ENCODE measurements at regions not wholly inside any gene's neighbourhood (a gene's known extent, or its start where the extent isn't known, plus 50 kb on each side); places are given as distances from the start of the nearest gene placed in this dataset.
"Not testable (repeated sequence)": the region's sequence is repeated elsewhere in the genome, so short reads cannot be mapped to it uniquely, and the experiment has no call there.

- H3K27ac ChIP-seq (ENCODE audit: low read depth, low read length), result peak overlapping the region; percentile 69
- no peaks in the 10 kb centered on the region for H3K79me2 ChIP-seq (ENCODE audit: control insufficient read depth, insufficient read depth, low read length, unreplicated experiment)
- H2AFZ ChIP-seq (ENCODE audit: low read length, unreplicated experiment), result peak overlapping the region; percentile 68
- no peaks in the 10 kb centered on the region for H3K27me3 ChIP-seq (ENCODE audit: insufficient read depth, low read length)
- peaks cover 15% of the 10 kb centered on the region for H3K4me1 ChIP-seq (ENCODE audit: control insufficient read depth, insufficient read depth, low read length, unreplicated experiment)
- peak overlapping the region; percentile 37; the same call in 1 of the 2 replicates for H3K4me3 ChIP-seq (ENCODE audit: low read depth, low read length)
- H3K36me3 ChIP-seq (ENCODE audit: insufficient read depth, low read length), result no peaks in the 10 kb centered on the region
Measured at GRCh38 chrX:40945361-40945713, 139.9 kb upstream of the USP9X start.

GRCh38 chrX:40947276-40947675, 138.0 kb upstream of the USP9X start:
- Histone ChIP-seq H3K4me3 (ENCODE audit: low read depth, low read length) (no peak overlapping the region), H3K27me3 (ENCODE audit: insufficient read depth, low read length) (no peaks in the 10 kb centered on the region), H3K36me3 (ENCODE audit: insufficient read depth, low read length) (no peaks in the 10 kb centered on the region), H3K27ac (ENCODE audit: low read depth, low read length) (peak overlapping the region; percentile 25), H2AFZ (ENCODE audit: low read length, unreplicated experiment) (no peak overlapping the region), H3K79me2 (ENCODE audit: control insufficient read depth, insufficient read depth, low read length, unreplicated experiment) (no peaks in the 10 kb centered on the region), H3K4me1 (ENCODE audit: control insufficient read depth, insufficient read depth, low read length, unreplicated experiment) (peaks cover 15% of the 10 kb centered on the region)

DNA sequence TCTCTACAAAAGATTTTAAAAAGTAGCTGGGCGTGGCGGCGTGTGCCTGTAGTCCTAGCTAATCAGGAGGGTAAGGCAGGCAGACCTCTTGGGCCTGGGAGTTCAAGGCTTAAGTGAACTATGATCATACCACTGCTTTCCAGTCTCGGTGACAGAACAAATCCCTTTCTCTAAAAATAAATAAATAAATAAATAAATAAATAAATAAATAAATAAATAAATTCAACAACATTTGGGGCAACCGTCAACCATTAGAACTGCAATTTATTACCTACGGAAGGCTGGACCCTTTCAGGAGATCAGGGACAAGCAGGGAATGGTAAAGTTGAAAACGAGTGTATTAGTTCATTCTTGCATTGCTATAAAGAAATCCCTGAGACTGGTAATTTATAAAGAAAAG, 136.2 kb upstream of the USP9X start:
- no peak overlapping the region for H3K27ac ChIP-seq (ENCODE audit: low read depth, low read length)
- no peaks in the 10 kb centered on the region for H3K27me3 ChIP-seq (ENCODE audit: insufficient read depth, low read length)
- no peak overlapping the region for H3K4me3 ChIP-seq (ENCODE audit: low read depth, low read length)
- no peaks in the 10 kb centered on the region for H3K79me2 ChIP-seq (ENCODE audit: control insufficient read depth, insufficient read depth, low read length, unreplicated experiment)
- H3K36me3 ChIP-seq (ENCODE audit: insufficient read depth, low read length), result no peaks in the 10 kb centered on the region
- peaks cover 15% of the 10 kb centered on the region for H3K4me1 ChIP-seq (ENCODE audit: control insufficient read depth, insufficient read depth, low read length, unreplicated experiment)
- H2AFZ ChIP-seq (ENCODE audit: low read length, unreplicated experiment), result no peak overlapping the region

- Histone ChIP-seq H3K36me3 (ENCODE audit: insufficient read depth, low read length) (no peaks in the 10 kb centered on the region), H2AFZ (ENCODE audit: low read length, unreplicated experiment) (no peak overlapping the region), H3K4me3 (ENCODE audit: low read depth, low read length) (no peak overlapping the region), H3K27me3 (ENCODE audit: insufficient read depth, low read length) (no peaks in the 10 kb centered on the region), H3K4me1 (ENCODE audit: control insufficient read depth, insufficient read depth, low read length, unreplicated experiment) (peaks cover 13% of the 10 kb centered on the region), H3K79me2 (ENCODE audit: control insufficient read depth, insufficient read depth, low read length, unreplicated experiment) (no peaks in the 10 kb centered on the region), H3K27ac (ENCODE audit: low read depth, low read length) (no peak overlapping the region)
Measured at GRCh38 chrX:40950546-40950945, 134.7 kb upstream of the USP9X start.

DNA sequence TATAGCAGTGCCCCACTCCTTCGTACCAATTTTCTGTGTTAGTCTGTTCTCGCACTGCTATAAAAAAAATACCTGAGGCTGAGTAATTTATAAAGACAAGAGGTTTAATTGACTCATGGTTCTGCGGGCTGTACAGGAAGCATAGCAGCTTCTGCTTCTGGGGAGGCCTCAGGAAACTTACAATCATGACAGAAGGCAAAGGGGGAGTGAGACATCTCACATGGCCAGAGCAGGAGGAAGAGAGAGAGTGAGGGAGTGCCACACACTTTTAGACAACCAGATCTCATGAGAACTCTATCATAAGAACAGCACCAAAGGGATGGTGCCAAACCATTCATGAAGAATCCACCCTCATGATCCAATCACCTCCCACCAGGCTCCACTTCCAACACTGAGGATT, 133.8 kb upstream of the USP9X start:
- H3K4me3 ChIP-seq (ENCODE audit: low read depth, low read length); H3K4me1 ChIP-seq (ENCODE audit: control insufficient read depth, insufficient read depth, low read length, unreplicated experiment); H3K36me3 ChIP-seq (ENCODE audit: insufficient read depth, low read length); H3K27me3 ChIP-seq (ENCODE audit: insufficient read depth, low read length); H3K27ac ChIP-seq (ENCODE audit: low read depth, low read length); H3K79me2 ChIP-seq (ENCODE audit: control insufficient read depth, insufficient read depth, low read length, unreplicated experiment); H2AFZ ChIP-seq (ENCODE audit: low read length, unreplicated experiment): not testable (repeated sequence)

- peak overlapping the region; percentile 66 for H3K4me3 ChIP-seq (ENCODE audit: low read depth, low read length)
- H3K36me3 ChIP-seq (ENCODE audit: insufficient read depth, low read length), result no peaks in the 10 kb centered on the region
- peaks cover under 1% of the 10 kb centered on the region for H3K4me1 ChIP-seq (ENCODE audit: control insufficient read depth, insufficient read depth, low read length, unreplicated experiment)
- no peaks in the 10 kb centered on the region for H3K79me2 ChIP-seq (ENCODE audit: control insufficient read depth, insufficient read depth, low read length, unreplicated experiment)
- no peaks in the 10 kb centered on the region for H3K27me3 ChIP-seq (ENCODE audit: insufficient read depth, low read length)
- peak overlapping the region; percentile 82 for H2AFZ ChIP-seq (ENCODE audit: low read length, unreplicated experiment)
- 0 out of 2 replicates have a peak overlapping the region, but pooled peaks have one; percentile 34 for H3K27ac ChIP-seq (ENCODE audit: low read depth, low read length)
Measured at GRCh38 chrX:40952855-40953254, 132.4 kb upstream of the USP9X start.

GRCh38 chrX:40953369-40953768, 131.9 kb upstream of the USP9X start:
- no peaks in the 10 kb centered on the region for H3K4me1 ChIP-seq (ENCODE audit: control insufficient read depth, insufficient read depth, low read length, unreplicated experiment)
- no peaks in the 10 kb centered on the region for H3K36me3 ChIP-seq (ENCODE audit: insufficient read depth, low read length)
- peak overlapping the region; percentile 66 for H3K4me3 ChIP-seq (ENCODE audit: low read depth, low read length)
- H3K27ac ChIP-seq (ENCODE audit: low read depth, low read length), result 0 out of 2 replicates have a peak overlapping the region, but pooled peaks have one; percentile 34
- H2AFZ ChIP-seq (ENCODE audit: low read length, unreplicated experiment), result peak overlapping the region; percentile 82
- no peaks in the 10 kb centered on the region for H3K79me2 ChIP-seq (ENCODE audit: control insufficient read depth, insufficient read depth, low read length, unreplicated experiment)
- H3K27me3 ChIP-seq (ENCODE audit: insufficient read depth, low read length), result no peaks in the 10 kb centered on the region

DNA sequence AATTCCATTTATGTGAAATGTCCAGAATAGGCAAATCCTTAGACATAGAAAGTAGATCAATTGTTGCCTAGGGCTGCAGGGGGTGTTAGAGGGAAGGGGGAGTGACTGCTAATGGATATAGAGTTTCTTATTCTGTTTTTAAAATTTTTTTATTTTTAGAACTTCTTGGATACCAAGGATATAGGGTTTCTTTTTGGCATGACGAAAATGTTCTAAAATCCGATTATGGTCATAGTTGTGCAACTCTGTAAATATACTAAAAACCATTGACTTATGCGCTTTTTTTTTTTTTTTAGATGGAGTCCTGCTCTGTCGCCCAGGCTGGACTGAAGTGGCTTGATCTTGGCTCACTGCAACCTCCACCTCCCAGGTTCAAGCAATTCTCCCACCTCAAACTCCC, 125.2 kb upstream of the USP9X start:
- H3K27me3 ChIP-seq (ENCODE audit: insufficient read depth, low read length), result no peaks in the 10 kb centered on the region
- H3K27ac ChIP-seq (ENCODE audit: low read depth, low read length), result no peak overlapping the region
- no peaks in the 10 kb centered on the region for H3K36me3 ChIP-seq (ENCODE audit: insufficient read depth, low read length)
- no peak overlapping the region for H3K4me3 ChIP-seq (ENCODE audit: low read depth, low read length)
- H2AFZ ChIP-seq (ENCODE audit: low read length, unreplicated experiment), result no peak overlapping the region
- H3K4me1 ChIP-seq (ENCODE audit: control insufficient read depth, insufficient read depth, low read length, unreplicated experiment), result no peaks in the 10 kb centered on the region
- H3K79me2 ChIP-seq (ENCODE audit: control insufficient read depth, insufficient read depth, low read length, unreplicated experiment), result no peaks in the 10 kb centered on the region

DNA sequence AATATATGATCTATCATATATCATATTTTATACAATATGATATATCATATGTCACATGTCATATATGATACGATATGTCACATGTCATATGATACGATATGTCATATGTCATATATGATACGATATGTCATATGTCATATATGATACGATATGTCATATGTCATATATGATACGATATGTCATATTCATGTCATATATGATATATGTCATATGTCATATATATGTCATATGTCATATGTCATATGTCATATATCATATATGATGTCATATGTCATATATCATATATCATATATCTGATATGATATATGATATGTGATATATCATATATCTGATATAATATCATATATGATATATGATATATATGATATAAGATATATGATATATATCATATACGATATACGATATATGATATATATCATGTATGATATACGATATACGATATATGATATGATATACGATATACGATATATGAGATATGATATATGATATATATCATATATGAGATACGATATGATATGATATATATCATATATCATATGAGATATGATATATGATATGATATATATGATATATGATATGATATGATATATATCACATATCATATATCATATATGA, 122.3 kb upstream of the USP9X start:
- Histone ChIP-seq H3K27me3 (ENCODE audit: insufficient read depth, low read length) (no peaks in the 10 kb centered on the region), H3K27ac (ENCODE audit: low read depth, low read length) (no peak overlapping the region), H3K4me3 (ENCODE audit: low read depth, low read length) (no peak overlapping the region), H3K36me3 (ENCODE audit: insufficient read depth, low read length) (no peaks in the 10 kb centered on the region), H3K4me1 (ENCODE audit: control insufficient read depth, insufficient read depth, low read length, unreplicated experiment) (no peaks in the 10 kb centered on the region), H2AFZ (ENCODE audit: low read length, unreplicated experiment) (no peak overlapping the region), H3K79me2 (ENCODE audit: control insufficient read depth, insufficient read depth, low read length, unreplicated experiment) (no peaks in the 10 kb centered on the region)

- Histone ChIP-seq H3K4me3 (ENCODE audit: low read depth, low read length) (no peak overlapping the region), H2AFZ (ENCODE audit: low read length, unreplicated experiment) (no peak overlapping the region), H3K4me1 (ENCODE audit: control insufficient read depth, insufficient read depth, low read length, unreplicated experiment) (no peaks in the 10 kb centered on the region), H3K27ac (ENCODE audit: low read depth, low read length) (no peak overlapping the region), H3K79me2 (ENCODE audit: control insufficient read depth, insufficient read depth, low read length, unreplicated experiment) (no peaks in the 10 kb centered on the region), H3K27me3 (ENCODE audit: insufficient read depth, low read length) (no peaks in the 10 kb centered on the region), H3K36me3 (ENCODE audit: insufficient read depth, low read length) (no peaks in the 10 kb centered on the region)
Measured at GRCh38 chrX:40964008-40964407, 121.2 kb upstream of the USP9X start.

DNA sequence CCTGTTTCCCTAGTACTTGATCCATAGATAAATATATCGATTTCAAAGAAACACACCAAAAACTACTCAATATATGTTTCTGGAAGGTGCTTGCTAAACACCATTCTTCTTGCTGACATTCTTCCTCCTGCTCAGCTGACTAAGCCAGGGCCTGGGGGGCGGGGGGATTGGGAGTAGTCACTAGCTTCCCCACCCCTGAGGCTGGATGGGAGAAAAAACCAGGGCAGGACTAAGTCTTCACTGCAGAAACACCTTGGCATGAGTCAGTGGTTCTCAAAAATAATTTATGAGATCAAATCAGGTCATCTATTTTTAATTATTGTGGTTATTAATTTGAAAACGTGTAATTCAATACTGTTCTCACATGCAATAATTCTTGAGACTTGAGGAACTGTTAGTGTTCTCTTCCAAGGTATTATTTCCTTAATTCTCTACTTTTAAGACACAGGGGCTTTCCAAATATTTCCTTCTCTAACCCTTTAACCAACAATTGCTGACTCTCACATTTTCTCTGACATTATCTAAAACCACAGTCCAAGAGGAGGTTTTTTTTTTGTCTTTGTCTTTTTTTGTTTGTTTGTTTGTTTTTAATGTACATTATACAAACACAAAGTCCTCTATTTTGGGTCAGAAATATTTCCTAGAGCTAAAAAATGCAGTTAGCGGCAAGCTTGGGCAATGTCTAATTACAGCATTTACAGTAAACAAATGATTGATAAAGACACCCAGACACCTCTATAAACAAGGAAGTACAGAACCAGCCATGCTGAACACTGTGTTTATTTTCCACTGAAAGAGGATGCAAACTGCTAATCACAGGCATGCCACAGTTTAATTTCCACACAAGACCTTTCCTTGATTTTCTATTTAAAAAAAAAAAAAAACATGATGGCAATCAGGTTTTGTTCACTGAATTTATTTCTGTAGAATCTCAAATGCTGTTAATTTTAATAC, 120.3 kb upstream of the USP9X start:
- no peaks in the 10 kb centered on the region for H3K4me1 ChIP-seq (ENCODE audit: control insufficient read depth, insufficient read depth, low read length, unreplicated experiment)
- no peaks in the 10 kb centered on the region for H3K27me3 ChIP-seq (ENCODE audit: insufficient read depth, low read length)
- no peaks in the 10 kb centered on the region for H3K36me3 ChIP-seq (ENCODE audit: insufficient read depth, low read length)
- no peaks in the 10 kb centered on the region for H3K79me2 ChIP-seq (ENCODE audit: control insufficient read depth, insufficient read depth, low read length, unreplicated experiment)
- H2AFZ ChIP-seq (ENCODE audit: low read length, unreplicated experiment), result no peak overlapping the region
- no peak overlapping the region for H3K4me3 ChIP-seq (ENCODE audit: low read depth, low read length)
- H3K27ac ChIP-seq (ENCODE audit: low read depth, low read length), result no peak overlapping the region
